Middle frontal gyrus (tissue), 1 donor: ENCODE measurements at regions not wholly inside any gene's neighbourhood (a gene's known extent, or its start where the extent isn't known, plus 50 kb on each side); places are given as distances from the start of the nearest gene placed in this dataset.
"Not testable (repeated sequence)": the region's sequence is repeated elsewhere in the genome, so short reads cannot be mapped to it uniquely, and the experiment has no call there.

Experiments
- DNase-seq: peaks from one replicate; pipeline ENCODE4 v3.0.0-alpha.2; 2015; ENCODE audit warnings: low spot score; ENCODE audit errors: extremely low spot score

DNA sequence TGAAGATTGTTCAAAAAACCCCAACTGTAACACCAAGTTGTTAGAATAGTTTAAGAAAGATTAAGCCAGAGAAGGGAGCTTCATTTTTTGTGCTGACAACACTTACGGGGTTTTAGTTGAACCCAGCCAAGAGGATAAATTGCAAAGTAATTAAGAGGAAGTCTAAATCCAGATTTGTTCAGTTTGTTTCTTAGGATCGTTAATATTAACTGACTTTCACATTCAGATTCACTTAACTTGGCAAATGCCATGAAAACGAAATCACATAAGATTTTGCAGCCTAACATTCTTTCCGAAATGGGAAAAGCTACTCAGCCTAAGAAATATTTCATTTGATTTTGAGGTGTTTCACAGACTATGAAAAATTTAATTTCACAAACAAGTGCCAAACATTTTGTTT is 511.3 kb downstream of the TRIML1 start:
- no peak for DNase-seq

DNA sequence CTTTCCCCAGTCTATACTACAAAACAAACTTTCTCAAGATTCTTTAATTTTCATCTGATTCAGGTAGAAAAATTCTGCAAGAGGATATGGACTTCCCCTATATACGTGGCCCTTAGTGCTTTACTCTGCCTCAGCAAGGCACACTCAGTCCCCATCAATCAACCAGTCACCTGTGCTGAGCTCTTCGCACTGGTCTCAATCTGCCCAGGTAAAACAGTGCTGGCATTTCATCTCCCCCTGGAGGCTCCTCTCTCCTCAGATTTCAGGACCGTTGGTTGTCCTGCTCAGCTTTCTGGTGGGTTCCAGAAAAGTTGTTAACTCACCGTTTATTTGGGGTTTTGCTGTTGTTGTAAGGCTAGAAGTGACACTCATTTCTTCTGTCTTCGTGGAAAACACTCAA is 518.1 kb downstream of the TRIML1 start:
- DNase-seq: no peak

- DNase-seq: no peak
Observed at GRCh38 chr4:188658958-188659522, 519.8 kb downstream of the TRIML1 start.

DNA sequence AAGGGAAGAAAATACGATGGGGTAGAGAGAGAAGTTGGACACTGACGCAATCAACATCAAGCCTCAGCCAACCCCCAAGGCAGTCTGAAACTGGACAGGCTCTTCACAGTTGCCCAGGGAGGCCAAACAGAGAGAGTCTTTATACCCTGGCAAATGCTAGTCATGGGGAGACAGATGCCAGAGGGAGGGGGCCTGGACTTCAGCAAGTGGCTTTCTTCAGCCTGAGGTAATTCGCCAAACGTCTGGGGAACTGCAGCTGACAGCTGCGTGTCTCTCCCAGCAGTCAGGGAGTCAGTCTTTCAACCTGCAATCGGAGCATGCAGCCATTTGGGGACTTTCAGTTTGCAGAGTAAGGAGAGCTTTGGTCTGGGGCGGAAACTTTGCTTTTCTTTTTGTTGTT is 521.6 kb downstream of the TRIML1 start:
- DNase-seq: peak; percentile 24

DNA sequence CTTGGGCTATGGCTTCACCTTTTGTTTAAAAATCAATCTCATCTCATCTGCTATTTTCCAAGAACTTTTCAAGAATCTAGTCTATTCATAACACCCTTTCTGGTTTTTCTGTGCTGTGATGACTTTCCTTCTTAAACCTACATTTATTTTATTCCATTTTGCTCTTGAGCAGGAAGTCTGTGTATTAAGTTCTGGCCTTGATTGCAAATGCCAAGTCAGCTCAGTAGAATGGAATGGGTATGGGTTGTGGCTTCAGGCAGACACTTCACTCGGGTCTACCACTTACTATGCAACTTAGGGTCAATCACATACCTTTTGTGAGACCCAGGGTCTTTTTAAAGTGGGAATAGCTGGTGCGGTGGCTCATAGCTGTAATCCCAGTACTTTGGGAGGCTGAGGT is 522.3 kb downstream of the TRIML1 start:
- no peak for DNase-seq

DNA sequence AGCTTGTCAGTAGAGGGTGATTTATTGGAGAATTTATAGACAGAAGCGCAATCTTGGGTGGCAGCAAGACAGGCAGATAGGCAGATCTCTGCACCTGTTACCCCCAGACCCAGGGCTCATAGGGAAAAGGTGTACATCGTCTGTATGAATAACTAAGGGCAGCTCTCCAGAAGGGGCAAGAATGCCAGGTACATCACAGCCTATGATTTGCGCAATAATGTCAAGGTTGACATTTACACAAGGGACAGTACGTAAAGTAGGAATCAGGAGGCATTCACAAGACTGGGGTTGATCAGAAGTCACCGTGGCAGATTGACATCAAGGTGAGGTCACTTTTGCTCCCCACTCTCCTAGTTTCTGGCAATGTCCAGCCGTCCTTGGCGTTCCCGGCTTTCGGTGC is 524.1 kb downstream of the TRIML1 start:
- DNase-seq: no peak

- DNase-seq: no peak
Observed at GRCh38 chr4:188665491-188666457, 526.5 kb downstream of the TRIML1 start.

DNA sequence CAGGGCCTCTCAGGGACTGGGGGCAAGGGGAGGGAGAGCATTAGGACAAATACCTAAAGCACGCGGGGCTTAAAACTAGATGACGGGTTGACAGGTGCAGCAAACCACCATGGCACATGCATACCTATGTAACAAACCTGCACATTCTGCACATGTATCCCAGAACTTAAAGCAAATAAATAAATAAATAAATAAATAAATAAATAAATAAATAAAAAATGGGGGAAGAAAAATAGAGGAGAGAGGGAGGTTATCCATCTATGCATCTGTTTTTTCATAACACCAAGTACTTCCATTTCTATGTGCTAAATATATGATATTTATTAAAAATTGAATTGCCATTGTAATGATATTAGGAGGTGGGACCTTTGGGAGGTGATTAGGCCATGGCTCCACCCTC is 539.5 kb downstream of the TRIML1 start:
- DNase-seq: not testable (repeated sequence)

- no peak for DNase-seq
Observed at GRCh38 chr4:188680004-188680666, 540.9 kb downstream of the TRIML1 start.

- no peak for DNase-seq
Observed at GRCh38 chr4:188680667-188681063, 541.4 kb downstream of the TRIML1 start.

DNA sequence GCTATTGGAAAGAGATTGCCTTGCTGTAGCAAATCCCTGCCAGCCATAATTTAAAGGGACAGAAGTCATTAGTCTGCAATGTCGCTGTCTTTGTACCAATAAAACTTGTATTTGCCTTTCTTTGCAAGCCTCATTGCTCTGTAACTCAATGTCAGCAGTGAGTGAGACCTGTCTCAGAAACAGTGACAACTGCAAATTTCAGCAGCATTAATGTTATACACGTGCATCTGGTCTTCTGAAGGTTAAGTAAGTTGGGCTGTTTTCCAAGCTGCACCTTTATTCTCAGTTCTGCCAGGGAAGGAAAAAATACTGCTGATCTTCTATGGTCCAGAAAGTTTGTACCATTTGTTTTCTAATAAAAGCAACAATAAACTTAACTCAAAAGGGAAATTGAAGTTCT is 543.1 kb downstream of the TRIML1 start:
- DNase-seq: no peak

- DNase-seq: no peak
Observed at GRCh38 chr4:188683571-188683970, 544.3 kb downstream of the TRIML1 start.

- DNase-seq: no peak
Observed at GRCh38 chr4:188688956-188689355, 549.7 kb downstream of the TRIML1 start.

- no peak for DNase-seq
Observed at GRCh38 chr4:188691811-188692210, 552.6 kb downstream of the TRIML1 start.

- DNase-seq: no peak
Observed at GRCh38 chr4:188695261-188695660, 556.0 kb downstream of the TRIML1 start.

DNA sequence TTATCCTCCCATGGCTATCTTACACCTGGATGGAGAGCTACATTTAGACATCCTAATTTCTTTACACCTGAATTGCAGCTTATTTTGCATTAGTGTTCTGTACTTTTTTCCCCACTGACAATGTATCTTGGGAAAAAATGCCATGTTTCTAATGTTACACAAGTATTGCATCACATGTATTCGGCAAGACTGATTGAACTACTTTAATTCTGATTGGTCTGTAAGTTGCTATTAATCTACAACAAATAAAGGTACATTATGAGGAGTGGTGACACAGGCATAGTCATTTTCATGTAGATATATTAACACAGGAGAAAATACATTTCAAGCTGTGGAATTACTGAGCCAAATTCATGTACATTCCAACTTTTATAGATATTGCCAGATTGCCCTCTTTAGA is 558.0 kb downstream of the TRIML1 start:
- DNase-seq: no peak

DNA sequence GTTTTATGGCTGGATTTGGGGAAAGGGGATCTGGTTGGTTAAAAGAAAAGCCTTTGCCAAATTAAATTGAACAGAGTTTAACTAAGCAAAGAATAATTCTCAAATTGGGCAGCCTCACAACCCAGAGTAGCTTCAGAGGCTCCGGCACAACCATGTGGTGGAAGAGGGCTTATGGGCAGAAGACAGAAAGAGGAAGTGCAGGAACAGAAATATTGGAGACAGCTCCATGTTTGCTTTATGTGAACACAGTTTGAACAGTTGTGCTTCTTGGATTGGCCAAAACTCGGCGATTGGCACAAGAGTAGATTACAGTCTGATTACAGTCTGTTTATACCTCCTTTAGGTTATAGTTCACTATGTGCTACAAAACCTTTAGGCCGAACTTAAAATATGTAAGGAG is 562.7 kb downstream of the TRIML1 start:
- no peak for DNase-seq

- no peak for DNase-seq
Observed at GRCh38 chr4:188704288-188704687, 565.0 kb downstream of the TRIML1 start.

DNA sequence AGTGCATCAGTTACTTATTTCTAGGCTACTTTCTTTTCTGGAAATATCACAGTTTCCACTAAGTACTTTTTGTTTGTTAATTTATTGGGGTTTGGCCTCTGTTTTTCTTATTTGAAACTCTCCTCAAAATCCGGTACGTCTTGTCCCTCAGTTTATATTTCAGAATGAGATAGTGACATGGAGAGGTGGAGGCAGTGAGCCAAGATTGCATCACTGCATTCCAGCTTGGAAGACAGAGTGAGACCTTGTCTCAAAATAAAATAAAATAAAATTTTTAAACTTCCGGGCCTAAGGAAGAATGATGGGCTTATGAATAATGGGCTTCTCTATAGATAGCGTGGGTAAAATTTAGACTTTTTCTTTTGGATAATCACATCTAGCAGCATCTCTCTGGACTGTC is 567.8 kb downstream of the TRIML1 start:
- DNase-seq: no peak

DNA sequence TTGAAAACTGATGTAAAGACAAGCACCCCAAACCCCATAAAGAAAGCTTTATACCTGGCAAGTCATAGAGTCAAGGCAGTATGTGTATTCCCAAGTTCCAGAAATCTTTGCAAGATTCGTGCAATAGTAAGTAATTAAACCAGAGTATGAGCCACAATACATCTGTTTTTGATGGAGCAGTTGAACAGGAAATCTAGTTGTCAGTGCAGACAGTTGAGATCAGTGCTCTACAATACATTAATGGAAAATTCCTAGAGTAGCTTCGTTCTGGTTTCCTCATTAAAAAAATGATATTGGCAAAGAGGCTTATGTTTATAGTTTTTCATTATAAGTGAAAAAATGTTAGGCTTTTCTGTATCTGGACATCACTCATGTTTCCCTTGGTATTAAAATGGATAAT is 575.3 kb downstream of the TRIML1 start:
- DNase-seq: no peak

DNA sequence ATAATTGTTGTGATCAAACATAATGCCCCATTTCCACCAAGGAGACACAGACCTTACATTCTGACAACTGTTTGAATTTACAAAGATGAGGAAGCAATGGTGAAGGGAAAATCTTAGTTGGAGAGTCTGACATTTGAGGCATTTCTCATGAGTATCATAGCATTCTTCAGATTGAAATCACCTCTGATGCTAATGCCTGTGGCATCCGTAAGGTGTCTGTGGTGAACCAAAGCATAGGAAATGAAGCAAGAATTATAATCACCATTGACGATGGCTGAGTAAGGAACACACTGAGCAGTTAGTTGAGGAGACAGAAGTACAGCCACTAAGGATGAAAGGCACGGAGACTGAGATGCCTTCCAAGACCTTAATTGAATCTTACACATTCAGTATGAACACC is 575.7 kb downstream of the TRIML1 start:
- DNase-seq: no peak

- DNase-seq: no peak
Observed at GRCh38 chr4:188717661-188718060, 578.4 kb downstream of the TRIML1 start.
